Peyer's patch (tissue), 4 donors: ENCODE measurements at regions not wholly inside any gene's neighbourhood (a gene's known extent, or its start where the extent isn't known, plus 50 kb on each side); places are given as distances from the start of the nearest gene placed in this dataset.

Source experiments
- CTCF ChIP-seq, 6 experiments: fragments of 450-650 bp in 4 of 6; fragments of 200-600 bp in 2 of 6; sonication (generic) in 1 of 6; IDR thresholded peaks; one replicate each; pipeline ENCODE4 v1.5.1; 2017 to 2019; ENCODE audit warnings: antibody characterized with exemption in 6 of 6, mild to moderate bottlenecking in 3 of 6, moderate library complexity in 1 of 6
- POLR2A ChIP-seq, 2 donors: fragments of 450-650 bp; IDR thresholded peaks; one replicate each; pipeline ENCODE4 v1.5.1; 2017; ENCODE audit warnings: antibody characterized with exemption in 2 of 2, mild to moderate bottlenecking in 2 of 2, moderate library complexity in 2 of 2

DNA sequence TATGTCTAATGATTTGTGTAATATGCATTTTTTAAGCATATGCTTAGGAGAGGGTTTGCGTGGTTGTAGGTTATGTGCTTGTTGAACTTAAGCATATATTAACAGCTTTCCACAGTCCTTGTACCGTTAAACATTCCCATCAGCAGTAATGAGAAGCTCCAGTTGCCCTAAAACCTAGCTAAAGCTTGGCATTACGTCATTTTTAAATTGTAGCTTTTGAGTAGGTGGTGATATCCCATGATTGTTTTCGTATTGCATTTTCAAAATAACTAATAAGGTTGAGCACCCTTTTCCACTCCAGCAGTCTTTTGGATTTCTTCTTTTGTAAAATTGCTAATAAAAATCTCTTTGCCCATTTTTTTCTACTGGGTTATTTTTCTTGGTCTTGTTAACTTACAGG is 453.1 kb upstream of the GCFC2 start:
- TF ChIP-seq POLR2A (IDR thresholded peaks at IDR 0.05) (no peak), CTCF (IDR thresholded peaks at IDR 0.05) (no peak)
